Panc1 (cell line): ENCODE measurements at regions not wholly inside any gene's neighbourhood (a gene's known extent, or its start where the extent isn't known, plus 50 kb on each side); places are given as distances from the start of the nearest gene placed in this dataset.

Experiments used
- ATAC-seq: fragments of 200-7000 bp; cut with Tn5 transposase; 2 replicates; pipeline ENCODE4 v1.9.1; 2020; ENCODE audit warnings: mild to moderate bottlenecking, moderate library complexity
- BruUV-seq: library from RNA; stranded (reverse); fragments of 400-500 nt; replicated peaks from 2 replicates; lab custom pipeline; 2021; lab: Mats Ljungman, UMichigan
- CTCF ChIA-PET: fragments of 300-600 bp; sonication (Branson Sonifier 250); formaldehyde crosslinking; loops from one replicate; lab custom pipeline; 2022; ENCODE audit warnings: antibody characterized with exemption; lab: Charles Lee
- POLR2A ChIA-PET: fragments of 300-600 bp; sonication (Branson Sonifier 250); formaldehyde crosslinking; loops from one replicate; lab custom pipeline; 2022; ENCODE audit warnings: antibody characterized with exemption; lab: Charles Lee
- DNase-seq: peaks from one replicate; pipeline ENCODE4 v3.0.0-alpha.2; 2010; ENCODE audit warnings: low read depth, low spot score
- H3K27ac ChIP-seq: 2 replicates; pipeline ENCODE4 v1.5.1; 2011; ENCODE audit warnings: mild to moderate bottlenecking, low read length, inconsistent platforms
- H3K27me3 ChIP-seq: fragments of 200-500 bp; sonication (Bioruptor generic); 2 replicates; pipeline ENCODE4 v1.6.0; 2014; ENCODE audit warnings: low read length, inconsistent platforms; ENCODE audit not compliant: control insufficient read depth, insufficient read depth
- H3K36me3 ChIP-seq: fragments of 200-500 bp; sonication (Bioruptor generic); 2 replicates; pipeline ENCODE4 v1.5.1; 2014; ENCODE audit warnings: inconsistent platforms, mild to moderate bottlenecking, low read length, moderate library complexity; ENCODE audit not compliant: control insufficient read depth, insufficient read depth
- H3K4me1 ChIP-seq: 2 replicates; pipeline ENCODE4 v1.5.1; 2011; ENCODE audit warnings: inconsistent platforms, mild to moderate bottlenecking, low read length, moderate library complexity; ENCODE audit not compliant: control insufficient read depth, insufficient read depth
- H3K4me3 ChIP-seq, 2 experiments: 2 replicates each; pipeline ENCODE4 v1.5.1; 2011 to 2012; ENCODE audit warnings: low read depth in 2 of 2, low read length in 2 of 2, mild to moderate bottlenecking in 2 of 2, inconsistent platforms in 1 of 2, moderate library complexity in 1 of 2
- H3K9me3 ChIP-seq: fragments of 200-500 bp; sonication (Bioruptor generic); 2 replicates; pipeline ENCODE4 v1.5.1; 2014; ENCODE audit warnings: low read depth, mild to moderate bottlenecking, inconsistent platforms, low read length, moderate library complexity; ENCODE audit not compliant: control insufficient read depth, insufficient read depth
- CTCF ChIP-seq: fragments of 450-650 bp; IDR thresholded peaks from 2 replicates; pipeline ENCODE4 v1.5.1; 2017; ENCODE audit warnings: mild to moderate bottlenecking
- POLR2AphosphoS5 ChIP-seq: IDR thresholded peaks from 2 replicates; pipeline ENCODE4 v1.6.1; 2012; ENCODE audit warnings: mild to moderate bottlenecking, low read depth, low read length, moderate library complexity
- REST ChIP-seq, 2 experiments: IDR thresholded peaks; 2 replicates each; pipeline ENCODE4 v1.6.1; 2011 to 2012; ENCODE audit warnings: low read depth in 2 of 2, control low read depth in 1 of 2, low read length in 1 of 2, mild to moderate bottlenecking in 1 of 2, moderate library complexity in 1 of 2; ENCODE audit not compliant: insufficient read depth in 1 of 2
- SIN3A ChIP-seq: IDR thresholded peaks from 2 replicates; pipeline ENCODE4 v1.6.1; 2012; ENCODE audit warnings: low read depth, mild to moderate bottlenecking, low read length, moderate library complexity, borderline replicate concordance; ENCODE audit not compliant: insufficient read depth
- TCF7L2 ChIP-seq: IDR thresholded peaks from 2 replicates; pipeline ENCODE4 v1.6.1; 2011; ENCODE audit warnings: mild to moderate bottlenecking, low read depth, low read length, inconsistent platforms
- in situ Hi-C: cut with HindIII; loops from 2 replicates; pipeline ENCODE4 v1.10.0; 2016; ENCODE audit warnings: low sequenced_read_pairs, low pct_unique_long_range_greater_than_20kb
- intact Hi-C: fragments of 100-400 bp; cut with micrococcal nuclease; formaldehyde crosslinking; loops from one replicate; pipeline ENCODE4 v1.10.0; 2022; ENCODE audit not compliant: unreplicated experiment

- in situ Hi-C loops, result no loop called here
- ATAC-seq, result no peak
Measured at GRCh38 chr2:234623521-234623991, 126.7 kb upstream of the ARL4C start.

GRCh38 chr2:234621120-234621519 lies 124.2 kb upstream of the ARL4C start:
- Histone ChIP-seq H3K9me3 (no peaks in the 10 kb centered on the region), H3K4me1 (no peaks in the 10 kb centered on the region), H3K36me3 (no peaks in the 10 kb centered on the region), H3K27ac (no peak overlapping the region), H3K27me3 (no peaks in the 10 kb centered on the region), H3K4me3 (no peak overlapping the region)
- no peak for TF ChIP-seq REST (IDR thresholded peaks at IDR 0.05; ENCODE audit: insufficient read depth in 1 of 2, low read depth in 2 of 2, low read length in 1 of 2)
- TF ChIP-seq TCF7L2, result no peak
- no peak for TF ChIP-seq CTCF
- no peak for TF ChIP-seq SIN3A
- no peak for TF ChIP-seq POLR2AphosphoS5
- DNase-seq (no peak), ATAC-seq (no peak)
- in situ Hi-C loops, result no loop called here
- POLR2A ChIA-PET, result no interaction called here
- CTCF ChIA-PET, result no interaction called here
- intact Hi-C loops, result no loop called here
- BruUV-seq, result no TSS peak

More at GRCh38 chr2:234623521-234623991, 126.7 kb upstream of the ARL4C start:
- Histone ChIP-seq H3K27ac (no peak overlapping the region; the same call in 1 of the 2 replicates), H3K9me3 (no peaks in the 10 kb centered on the region), H3K36me3 (no peaks in the 10 kb centered on the region), H3K27me3 (no peaks in the 10 kb centered on the region), H3K4me3 (no peak overlapping the region), H3K4me1 (no peaks in the 10 kb centered on the region)
- no peak for TF ChIP-seq POLR2AphosphoS5
- no peak for TF ChIP-seq TCF7L2
- POLR2A ChIA-PET, result no interaction called here
- no TSS peak for BruUV-seq
- DNase-seq, result no peak
- CTCF ChIA-PET, result no interaction called here
- intact Hi-C loops, result no loop called here

GRCh38 chr2:234620018-234620417 lies 123.1 kb upstream of the ARL4C start:
- no peaks in the 10 kb centered on the region for H3K9me3 ChIP-seq
- BruUV-seq, result no TSS peak
- no peak overlapping the region for H3K27ac ChIP-seq
- H3K27me3 ChIP-seq, result no peaks in the 10 kb centered on the region
- intact Hi-C loops (no loop called here), in situ Hi-C loops (no loop called here)
- TF ChIP-seq REST (IDR thresholded peaks at IDR 0.05; ENCODE audit: insufficient read depth in 1 of 2, low read depth in 2 of 2, low read length in 1 of 2), result no peak
- no peak for TF ChIP-seq CTCF
- TF ChIP-seq SIN3A, result no peak
- no peak for TF ChIP-seq TCF7L2
- CTCF ChIA-PET, result no interaction called here
- H3K4me3 ChIP-seq, result no peak overlapping the region
- no peaks in the 10 kb centered on the region for H3K4me1 ChIP-seq
- DNase-seq (no peak), ATAC-seq (no peak)
- no peaks in the 10 kb centered on the region for H3K36me3 ChIP-seq
- POLR2A ChIA-PET, result no interaction called here
